Suppressor macrophage treated with lipopolysaccharide for 1 hour (primary cell): ENCODE measurements at regions not wholly inside any gene's neighbourhood (a gene's known extent, or its start where the extent isn't known, plus 50 kb on each side); places are given as distances from the start of the nearest gene placed in this dataset.
"Not testable (repeated sequence)": the region's sequence is repeated elsewhere in the genome, so short reads cannot be mapped to it uniquely, and the experiment has no call there.

Source experiments
- DNase-seq, 3 donors: peaks; one replicate each; pipeline ENCODE4 v3.0.0-alpha.2; 2020 to 2022

- DNase-seq = no peak
Measured at GRCh38 chr6:82744286-82745015, 321.2 kb downstream of the UBE3D start.

GRCh38 chr6:82750556-82750955 lies 315.1 kb downstream of the UBE3D start:
- DNase-seq = no peak

- DNase-seq = no peak
Measured at GRCh38 chr6:82751718-82752117, 313.9 kb downstream of the UBE3D start.

GRCh38 chr6:82761674-82762345 lies 303.8 kb downstream of the UBE3D start:
- DNase-seq = no peak

GRCh38 chr6:82766476-82766875 lies 299.2 kb downstream of the UBE3D start:
- DNase-seq = no peak

GRCh38 chr6:82767037-82767436 lies 298.6 kb downstream of the UBE3D start:
- no peak for DNase-seq

- no peak for DNase-seq
Measured at GRCh38 chr6:82767447-82767846, 298.2 kb downstream of the UBE3D start.

- no peak for DNase-seq
Measured at GRCh38 chr6:82772851-82773717, 292.6 kb downstream of the UBE3D start.

GRCh38 chr6:82775361-82775760 lies 290.3 kb downstream of the UBE3D start:
- DNase-seq = no peak

- no peak for DNase-seq
Measured at GRCh38 chr6:82775981-82776380, 289.7 kb downstream of the UBE3D start.

- no peak for DNase-seq
Measured at GRCh38 chr6:82779041-82779440, 286.6 kb downstream of the UBE3D start.

GRCh38 chr6:82780334-82780733 lies 285.3 kb downstream of the UBE3D start:
- DNase-seq = no peak

GRCh38 chr6:82781620-82782204 lies 283.9 kb downstream of the UBE3D start:
- DNase-seq = no peak

- DNase-seq = no peak
Measured at GRCh38 chr6:82783587-82784236, 281.9 kb downstream of the UBE3D start.

GRCh38 chr6:82785206-82785605 lies 280.4 kb downstream of the UBE3D start:
- no peak for DNase-seq

GRCh38 chr6:82786248-82786647 lies 279.4 kb downstream of the UBE3D start:
- DNase-seq = no peak

GRCh38 chr6:82795940-82796339 lies 269.7 kb downstream of the UBE3D start:
- no peak for DNase-seq

GRCh38 chr6:82801083-82801482 lies 264.6 kb downstream of the UBE3D start:
- no peak for DNase-seq

GRCh38 chr6:82816243-82816642 lies 249.4 kb downstream of the UBE3D start:
- not testable (repeated sequence) for DNase-seq

- DNase-seq = no peak
Measured at GRCh38 chr6:82818727-82819126, 246.9 kb downstream of the UBE3D start.

- no peak for DNase-seq
Measured at GRCh38 chr6:82823361-82823760, 242.3 kb downstream of the UBE3D start.

- DNase-seq = no peak
Measured at GRCh38 chr6:82832811-82833210, 232.8 kb downstream of the UBE3D start.

GRCh38 chr6:82833481-82833880 lies 232.2 kb downstream of the UBE3D start:
- DNase-seq = no peak
